Thyroid gland (tissue), 4 donors: ENCODE measurements at regions not wholly inside any gene's neighbourhood (a gene's known extent, or its start where the extent isn't known, plus 50 kb on each side); places are given as distances from the start of the nearest gene placed in this dataset.

ENCODE experiments used
- DNase-seq, 2 donors: peaks; one replicate each; pipeline ENCODE4 v3.0.0-alpha.2; 2019
- H3K27ac ChIP-seq, 3 donors: fragments of 200-600 bp; sonication (generic); 1 replicate in 2 of 3; 2 replicates in 1 of 3; pipeline ENCODE4 v1.5.1; 2016 to 2019; ENCODE audit warnings: mild to moderate bottlenecking in 1 of 3, moderate library complexity in 1 of 3
- H3K27me3 ChIP-seq: fragments of 200-600 bp; sonication (generic); one replicate; pipeline ENCODE4 v1.5.1; 2019
- H3K36me3 ChIP-seq, 2 donors: fragments of 200-600 bp; sonication (generic); one replicate each; pipeline ENCODE4 v1.5.1; 2016 to 2019
- H3K4me1 ChIP-seq, 2 donors: fragments of 200-600 bp; sonication (generic); one replicate each; pipeline ENCODE4 v1.5.1; 2017 to 2019
- H3K4me3 ChIP-seq, 3 donors: fragments of 200-600 bp; sonication (generic); replicated peaks in 1 of 3; 1 replicate in 2 of 3; 2 replicates in 1 of 3; pipeline ENCODE4 v1.5.1; 2016; ENCODE audit warnings: mild to moderate bottlenecking in 1 of 3
- H3K9me3 ChIP-seq: fragments of 200-600 bp; sonication (generic); one replicate; pipeline ENCODE4 v1.5.1; 2017
- POLR2A ChIP-seq, 2 donors: fragments of 450-650 bp; IDR thresholded peaks; one replicate each; pipeline ENCODE4 v1.6.1; 2017; ENCODE audit warnings: antibody characterized with exemption in 2 of 2, mild to moderate bottlenecking in 2 of 2, moderate library complexity in 1 of 2
- WGBS, 2 donors: methylation state at CpG; one replicate each; pipeline ENCODE4 v1.1.5; 2017; 5-methylcytosine and 5-hydroxymethylcytosine counted together
- intact Hi-C: fragments of 100-400 bp; cut with DNase I; formaldehyde crosslinking; loops from one replicate; pipeline ENCODE4 v1.15.1; 2023
- TF ChIP-seq, protein P1 (sequence below), 6 experiments: fragments of 200-600 bp in 3 of 6; fragments of 450-650 bp in 3 of 6; sonication (generic) in 3 of 6; IDR thresholded peaks; one replicate each; pipeline ENCODE4 v1.5.1; 2016 to 2019; ENCODE audit warnings: antibody characterized with exemption in 6 of 6, mild to moderate bottlenecking in 2 of 6, inconsistent platforms in 1 of 6, moderate library complexity in 1 of 6

DNA sequence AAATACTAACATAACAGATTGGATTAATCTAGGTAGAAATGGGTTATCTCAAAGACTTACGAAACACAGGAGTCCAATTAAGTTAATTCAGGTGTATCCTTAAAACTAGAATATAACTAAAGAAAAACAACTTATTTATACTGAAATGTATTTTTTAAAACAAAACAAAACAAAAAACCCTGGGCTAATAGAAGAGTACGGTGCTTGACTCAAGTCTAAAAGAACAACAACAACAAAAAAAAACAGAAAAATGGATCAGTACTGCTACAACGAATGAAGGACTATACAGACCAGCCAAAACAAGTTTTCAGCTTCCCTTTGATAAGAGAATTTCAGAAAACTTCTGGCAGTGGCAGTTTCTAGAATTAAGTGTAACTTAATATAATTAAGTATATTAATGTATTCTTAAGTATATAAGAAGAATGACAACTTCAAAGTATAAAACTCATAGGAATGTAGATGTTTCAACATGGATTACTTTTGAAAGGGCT lies 120.1 kb upstream of the EGLN3 start:
- no peaks in the 10 kb centered on the region for H3K36me3 ChIP-seq
- H3K4me1 ChIP-seq: peaks cover 9 to 12% of the 10 kb centered on the region in 2 donors
- no peaks in the 10 kb centered on the region for H3K27me3 ChIP-seq
- H3K27ac ChIP-seq: no peak overlapping the region
- no peak for DNase-seq
- TF ChIP-seq, protein P1, sequence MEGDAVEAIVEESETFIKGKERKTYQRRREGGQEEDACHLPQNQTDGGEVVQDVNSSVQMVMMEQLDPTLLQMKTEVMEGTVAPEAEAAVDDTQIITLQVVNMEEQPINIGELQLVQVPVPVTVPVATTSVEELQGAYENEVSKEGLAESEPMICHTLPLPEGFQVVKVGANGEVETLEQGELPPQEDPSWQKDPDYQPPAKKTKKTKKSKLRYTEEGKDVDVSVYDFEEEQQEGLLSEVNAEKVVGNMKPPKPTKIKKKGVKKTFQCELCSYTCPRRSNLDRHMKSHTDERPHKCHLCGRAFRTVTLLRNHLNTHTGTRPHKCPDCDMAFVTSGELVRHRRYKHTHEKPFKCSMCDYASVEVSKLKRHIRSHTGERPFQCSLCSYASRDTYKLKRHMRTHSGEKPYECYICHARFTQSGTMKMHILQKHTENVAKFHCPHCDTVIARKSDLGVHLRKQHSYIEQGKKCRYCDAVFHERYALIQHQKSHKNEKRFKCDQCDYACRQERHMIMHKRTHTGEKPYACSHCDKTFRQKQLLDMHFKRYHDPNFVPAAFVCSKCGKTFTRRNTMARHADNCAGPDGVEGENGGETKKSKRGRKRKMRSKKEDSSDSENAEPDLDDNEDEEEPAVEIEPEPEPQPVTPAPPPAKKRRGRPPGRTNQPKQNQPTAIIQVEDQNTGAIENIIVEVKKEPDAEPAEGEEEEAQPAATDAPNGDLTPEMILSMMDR (IDR thresholded peaks at IDR 0.05): no peak
- no peak for TF ChIP-seq POLR2A (IDR thresholded peaks at IDR 0.05)
- intact Hi-C loops: no loop called here
- H3K4me3 ChIP-seq: no peak overlapping the region
- no peaks in the 10 kb centered on the region for H3K9me3 ChIP-seq
- 78 to 87% methylated on average over 3 of the region's 3 CpGs for WGBS, 2 donors

DNA sequence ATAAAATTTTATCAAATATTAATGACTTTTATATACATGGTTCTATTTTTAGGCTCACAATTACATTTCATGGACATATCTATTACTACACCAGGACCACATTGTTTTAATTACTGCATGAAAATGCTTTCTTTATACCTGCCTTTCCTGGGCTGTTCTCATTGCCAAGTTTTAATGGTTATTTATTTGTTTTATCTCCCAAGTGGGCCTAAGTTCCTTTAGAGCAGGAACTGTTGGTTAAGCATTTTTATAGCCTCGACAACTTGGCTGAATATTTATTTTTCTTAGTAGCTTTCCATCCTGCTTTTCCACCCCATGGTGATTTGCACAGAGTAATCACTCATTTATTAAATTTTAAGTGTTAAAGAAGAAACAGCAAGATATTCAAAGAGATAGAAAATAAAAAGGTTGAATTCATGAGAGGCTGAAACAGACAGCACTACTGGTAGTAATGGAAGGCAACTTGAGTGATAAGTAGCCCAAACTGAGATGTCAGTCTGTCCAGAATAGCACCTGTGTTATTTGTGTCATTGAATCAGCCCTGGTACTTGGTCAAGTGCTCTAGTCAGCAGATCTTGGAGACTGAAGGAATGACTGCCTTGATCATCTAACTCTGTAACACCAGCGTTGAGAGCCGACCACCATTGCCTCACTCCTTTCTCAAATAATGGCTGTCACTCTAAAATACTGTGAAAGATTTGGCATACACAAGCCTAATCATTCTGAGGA lies 119.1 kb upstream of the EGLN3 start:
- no peak for DNase-seq
- TF ChIP-seq, protein P1 (IDR thresholded peaks at IDR 0.05): no peak
- TF ChIP-seq POLR2A (IDR thresholded peaks at IDR 0.05): no peak
- H3K9me3 ChIP-seq: no peaks in the 10 kb centered on the region
- WGBS, 2 donors: 51 to 54% methylated on average over 3 of the region's 3 CpGs
- peak overlapping the region in 2 of 3 donors; percentile 40 to 69 for H3K27ac ChIP-seq
- no peaks in the 10 kb centered on the region for H3K36me3 ChIP-seq
- no peaks in the 10 kb centered on the region for H3K27me3 ChIP-seq
- peaks cover 9 to 12% of the 10 kb centered on the region in 2 donors for H3K4me1 ChIP-seq
- intact Hi-C loops: no loop called here
- H3K4me3 ChIP-seq: no peak overlapping the region

DNA sequence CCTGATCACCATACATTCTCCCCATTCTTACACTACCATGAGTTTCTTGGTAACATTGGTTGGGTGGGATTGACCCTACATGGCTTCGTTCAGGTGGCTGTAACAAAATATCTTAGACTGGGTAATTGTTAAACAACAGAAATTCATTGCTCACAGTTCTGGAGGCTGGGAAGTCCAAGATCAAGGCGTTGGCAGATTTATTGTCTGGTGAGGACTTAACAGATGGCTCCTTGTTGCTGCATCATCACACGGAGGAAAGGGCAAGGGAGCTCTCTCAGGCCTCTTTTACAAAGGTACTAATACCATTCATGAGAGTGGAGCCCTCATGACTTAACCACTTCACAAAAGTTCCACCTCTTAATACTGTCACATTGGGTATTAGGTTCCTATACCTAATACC lies 116.7 kb upstream of the EGLN3 start:
- Histone ChIP-seq H3K36me3 (no peaks in the 10 kb centered on the region), H3K27me3 (no peaks in the 10 kb centered on the region), H3K4me1 (peaks cover 9 to 12% of the 10 kb centered on the region in 2 donors), H3K27ac (no peak overlapping the region), H3K4me3 (no peak overlapping the region), H3K9me3 (no peaks in the 10 kb centered on the region)
- WGBS, 2 donors: 95 to 97% methylated on average over 3 of the region's 3 CpGs
- DNase-seq: no peak
- TF ChIP-seq, protein P1 (IDR thresholded peaks at IDR 0.05): no peak
- no peak for TF ChIP-seq POLR2A (IDR thresholded peaks at IDR 0.05)
- intact Hi-C loops: no loop called here

DNA sequence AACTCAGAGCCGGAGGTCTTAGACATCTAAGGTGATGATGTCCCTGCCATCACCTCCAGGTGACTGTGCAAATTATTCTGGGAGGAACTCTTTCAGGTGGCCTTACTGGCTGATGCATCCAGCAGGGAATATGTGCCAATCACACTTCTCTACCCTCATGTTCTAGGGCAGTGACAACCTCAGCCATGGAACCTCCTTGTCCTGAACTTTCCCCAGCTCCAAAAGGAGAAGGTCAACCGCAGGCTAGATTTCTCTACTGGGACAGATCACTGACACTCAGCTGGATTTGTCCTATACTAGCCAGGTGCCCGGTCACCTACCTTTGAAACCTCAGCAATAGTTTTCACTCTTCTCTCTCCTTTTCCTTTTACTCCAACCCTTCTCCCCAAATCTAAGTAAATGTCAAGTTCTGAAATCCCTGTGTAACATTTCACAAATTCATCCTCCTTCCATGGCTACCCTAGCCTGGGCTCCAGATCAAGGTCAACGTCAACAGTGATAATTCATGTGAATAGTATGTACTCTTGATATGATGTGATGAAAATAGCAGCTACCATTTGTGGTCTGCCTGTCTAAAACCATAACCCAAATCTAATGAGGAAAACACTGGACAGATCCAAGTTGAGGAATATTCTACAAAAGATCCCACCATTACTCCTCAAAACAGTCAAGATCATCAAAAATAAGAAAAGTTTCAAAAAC lies 115.0 kb upstream of the EGLN3 start:
- Histone ChIP-seq H3K36me3 (no peaks in the 10 kb centered on the region), H3K27ac (no peak overlapping the region), H3K4me3 (no peak overlapping the region), H3K27me3 (no peaks in the 10 kb centered on the region), H3K4me1 (peaks cover 9 to 12% of the 10 kb centered on the region in 2 donors), H3K9me3 (no peaks in the 10 kb centered on the region)
- no peak for DNase-seq
- TF ChIP-seq, protein P1 (IDR thresholded peaks at IDR 0.05): no peak
- no peak for TF ChIP-seq POLR2A (IDR thresholded peaks at IDR 0.05)
- WGBS, 2 donors: 94 to 100% methylated on average over 4 of the region's 4 CpGs
- intact Hi-C loops: no loop called here

DNA sequence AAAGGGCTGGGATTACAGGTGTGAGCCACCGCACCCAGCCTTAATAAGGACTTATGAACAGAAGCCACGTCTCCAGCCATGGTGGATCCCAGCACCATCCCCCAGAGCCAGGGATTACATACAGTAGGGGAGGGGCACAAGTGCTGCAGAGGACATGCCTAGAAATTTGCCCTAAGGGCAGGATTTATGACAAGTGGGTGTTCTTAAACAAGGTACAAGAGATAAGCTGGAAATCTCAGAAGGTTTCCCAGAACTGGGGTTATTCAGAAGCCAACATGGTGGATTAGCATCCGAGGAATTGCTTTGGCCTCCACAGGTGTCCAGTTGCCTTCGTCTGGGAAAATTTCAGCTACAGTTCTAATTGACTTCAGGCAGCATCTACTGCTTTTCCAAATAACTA lies 114.4 kb upstream of the EGLN3 start:
- Histone ChIP-seq H3K36me3 (no peaks in the 10 kb centered on the region), H3K27me3 (no peaks in the 10 kb centered on the region), H3K4me3 (no peak overlapping the region), H3K4me1 (peaks cover 9% of the 10 kb centered on the region in 2 donors), H3K9me3 (no peaks in the 10 kb centered on the region), H3K27ac (no peak overlapping the region)
- no peak for DNase-seq
- no peak for TF ChIP-seq POLR2A (IDR thresholded peaks at IDR 0.05)
- TF ChIP-seq, protein P1 (IDR thresholded peaks at IDR 0.05): no peak
- WGBS, 2 donors: 88 to 94% methylated on average over 4 of the region's 4 CpGs
- intact Hi-C loops: no loop called here
